H9 (cell line): ENCODE measurements at regions not wholly inside any gene's neighbourhood (a gene's known extent, or its start where the extent isn't known, plus 50 kb on each side); places are given as distances from the start of the nearest gene placed in this dataset.

Experiments
- DNase-seq: peaks from one replicate; pipeline ENCODE4 v3.0.0-alpha.2; 2017
- H2AFZ ChIP-seq: one replicate; pipeline ENCODE4 v1.6.1; 2013; ENCODE audit warnings: mild to moderate bottlenecking, low read length, control low read depth, moderate library complexity
- H2AK5ac ChIP-seq: 2 replicates; pipeline ENCODE4 v1.6.1; 2013; ENCODE audit warnings: low read length, control low read depth, mixed read lengths; ENCODE audit not compliant: insufficient read length
- H2BK120ac ChIP-seq: one replicate; pipeline ENCODE4 v1.6.1; 2013; ENCODE audit warnings: low read depth, mild to moderate bottlenecking, low read length, control low read depth, inconsistent platforms; ENCODE audit not compliant: poor library complexity, severe bottlenecking
- H2BK12ac ChIP-seq: 2 replicates; pipeline ENCODE4 v1.6.1; 2013; ENCODE audit warnings: low read length, control low read depth, mixed read lengths, low read depth; ENCODE audit not compliant: insufficient read length
- H2BK15ac ChIP-seq: 2 replicates; pipeline ENCODE4 v1.6.1; 2013; ENCODE audit warnings: low read depth, low read length, control low read depth
- H2BK20ac ChIP-seq: one replicate; pipeline ENCODE4 v1.6.1; 2013; ENCODE audit warnings: low read depth, mild to moderate bottlenecking, low read length, control low read depth, inconsistent platforms; ENCODE audit not compliant: poor library complexity, severe bottlenecking
- H2BK5ac ChIP-seq: 2 replicates; pipeline ENCODE4 v1.6.1; 2013; ENCODE audit warnings: low read length, control low read depth, mixed read lengths; ENCODE audit not compliant: insufficient read length
- H3K14ac ChIP-seq: 2 replicates; pipeline ENCODE4 v1.6.1; 2013; ENCODE audit warnings: low read length, control low read depth; ENCODE audit not compliant: insufficient read depth
- H3K18ac ChIP-seq: 2 replicates; pipeline ENCODE4 v1.6.1; 2013; ENCODE audit warnings: low read depth, mild to moderate bottlenecking, mixed read lengths, low read length, control low read depth; ENCODE audit not compliant: insufficient read length
- H3K23ac ChIP-seq: 2 replicates; pipeline ENCODE4 v1.6.1; 2013; ENCODE audit warnings: low read length, control low read depth, mixed read lengths, low read depth; ENCODE audit not compliant: insufficient read length
- H3K23me2 ChIP-seq: 2 replicates; pipeline ENCODE4 v1.6.1; 2013; ENCODE audit warnings: low read depth, mild to moderate bottlenecking, mixed read lengths, low read length, control low read depth; ENCODE audit not compliant: insufficient read length, poor library complexity, severe bottlenecking
- H3K27ac ChIP-seq: 2 replicates; pipeline ENCODE4 v1.5.1; 2013; ENCODE audit warnings: low read length, control low read depth, mixed read lengths, low read depth; ENCODE audit not compliant: insufficient read length
- H3K27me3 ChIP-seq: 2 replicates; pipeline ENCODE4 v1.6.1; 2013; ENCODE audit warnings: low read length, control low read depth, inconsistent platforms; ENCODE audit not compliant: insufficient read depth
- H3K4ac ChIP-seq: 2 replicates; pipeline ENCODE4 v1.6.1; 2013; ENCODE audit warnings: low read depth, mild to moderate bottlenecking, control low read depth, inconsistent platforms, low read length, moderate library complexity
- H3K4me1 ChIP-seq: 2 replicates; pipeline ENCODE4 v1.6.1; 2013; ENCODE audit warnings: low read length, control low read depth, inconsistent platforms; ENCODE audit not compliant: insufficient read depth
- H3K4me2 ChIP-seq: 2 replicates; pipeline ENCODE4 v1.6.1; 2013; ENCODE audit warnings: low read length, control low read depth, mixed read lengths; ENCODE audit not compliant: insufficient read length, insufficient read depth
- H3K56ac ChIP-seq: 2 replicates; pipeline ENCODE4 v1.6.1; 2013; ENCODE audit warnings: low read depth, mild to moderate bottlenecking, mixed read lengths, low read length, control low read depth; ENCODE audit not compliant: insufficient read length
- H3K79me1 ChIP-seq: 2 replicates; pipeline ENCODE4 v1.6.1; 2013; ENCODE audit warnings: low read depth, mild to moderate bottlenecking, moderate library complexity, low read length, control low read depth, inconsistent platforms; ENCODE audit not compliant: insufficient read depth, poor library complexity, severe bottlenecking
- H3K79me2 ChIP-seq: 2 replicates; pipeline ENCODE4 v1.6.1; 2013; ENCODE audit warnings: low read length, control low read depth, inconsistent platforms; ENCODE audit not compliant: insufficient read depth
- H3K9ac ChIP-seq: 2 replicates; pipeline ENCODE4 v1.6.1; 2013; ENCODE audit warnings: low read length, control low read depth, mixed read lengths; ENCODE audit not compliant: insufficient read length; ENCODE audit errors: extremely low read depth
- H3K9me3 ChIP-seq: one replicate; pipeline ENCODE4 v1.6.1; 2013; ENCODE audit warnings: low read depth, low read length, inconsistent platforms; ENCODE audit not compliant: control insufficient read depth
- H3T11ph ChIP-seq: one replicate; pipeline ENCODE4 v1.6.1; 2013; ENCODE audit warnings: mild to moderate bottlenecking, low read length, control low read depth, inconsistent platforms
- H4K20me1 ChIP-seq: one replicate; pipeline ENCODE4 v1.6.1; 2013; ENCODE audit not compliant: control insufficient read depth, insufficient read length, insufficient read depth
- H4K5ac ChIP-seq: 2 replicates; pipeline ENCODE4 v1.6.1; 2013; ENCODE audit warnings: low read depth, mild to moderate bottlenecking, mixed read lengths, low read length, control low read depth; ENCODE audit not compliant: insufficient read length
- H4K8ac ChIP-seq: replicated peaks from 2 replicates; pipeline ENCODE4 v1.6.1; 2013; ENCODE audit warnings: low read length, control low read depth, mixed read lengths, low read depth; ENCODE audit not compliant: insufficient read length
- H4K91ac ChIP-seq: 2 replicates; pipeline ENCODE4 v1.6.1; 2013; ENCODE audit warnings: low read depth, mild to moderate bottlenecking, moderate library complexity, mixed read lengths, low read length, control low read depth; ENCODE audit not compliant: insufficient read length
- H3K27ac Mint-ChIP-seq, 3 experiments: 2 replicates in 2 of 3; 3 replicates in 1 of 3; pipeline ENCODE4 v1.8.0; 2020 to 2021; ENCODE audit warnings: mixed read lengths in 3 of 3, mild to moderate bottlenecking in 1 of 3, moderate library complexity in 1 of 3
- H3K27me3 Mint-ChIP-seq: 2 replicates; pipeline ENCODE4 v1.8.0; 2021; ENCODE audit warnings: low read depth, mild to moderate bottlenecking, moderate library complexity, mixed read lengths
- H3K36me3 Mint-ChIP-seq, 3 experiments: 2 replicates in 2 of 3; 3 replicates in 1 of 3; pipeline ENCODE4 v1.8.0; 2020 to 2021; ENCODE audit warnings: low read depth in 3 of 3, mixed read lengths in 3 of 3; ENCODE audit not compliant: insufficient read depth in 1 of 3
- H3K4me1 Mint-ChIP-seq, 2 experiments: 2 replicates each; pipeline ENCODE4 v1.8.0; 2020; ENCODE audit warnings: mixed read lengths in 2 of 2
- H3K4me3 Mint-ChIP-seq, 2 experiments: 2 replicates in 1 of 2; 3 replicates in 1 of 2; pipeline ENCODE4 v1.8.0; 2020 to 2021; ENCODE audit warnings: mild to moderate bottlenecking in 2 of 2, mixed read lengths in 2 of 2, moderate library complexity in 1 of 2
- H3K9me3 Mint-ChIP-seq, 2 experiments: 2 replicates in 1 of 2; 3 replicates in 1 of 2; pipeline ENCODE4 v1.8.0; 2020; ENCODE audit warnings: mild to moderate bottlenecking in 2 of 2, mixed read lengths in 2 of 2, moderate library complexity in 1 of 2
- WGBS: extraction: QIAGEN DNeasy Blood & Tissue Kit; methylation state at CpG from one replicate; pipeline ENCODE4 v1.1.7; 2013; ENCODE audit warnings: missing lambda C conversion rate, low lambda C conversion rate, mixed read lengths; ENCODE audit not compliant: insufficient read length; ENCODE audit errors: extremely low coverage; 5-methylcytosine and 5-hydroxymethylcytosine counted together
- TF ChIP-seq, protein P1 (sequence below): fragments of 200-600 bp; sonication (generic); conservative IDR thresholded peaks from 3 replicates; pipeline ENCODE4 v1.8.0; 2021; ENCODE audit warnings: antibody characterized with exemption, mild to moderate bottlenecking

GRCh38 chr20:7500231-7500663, 440.0 kb downstream of the HAO1 start:
- H2BK120ac ChIP-seq: no peak overlapping the region
- H2BK20ac ChIP-seq: no peak overlapping the region
- H2AFZ ChIP-seq: no peak overlapping the region
- H2AK5ac ChIP-seq: no peak overlapping the region
- no peaks in the 10 kb centered on the region for H3K9me3 ChIP-seq
- H2BK15ac ChIP-seq: no peak overlapping the region
- no peak for DNase-seq
- no peak overlapping the region for H3K27ac ChIP-seq
- no peak overlapping the region for H3K4me2 ChIP-seq
- Mint-ChIP-seq H3K27ac (no peak overlapping the region), H3K4me1 (peaks cover 8 to 9% of the 10 kb centered on the region in 2 experiments), H3K4me3 (no peak overlapping the region), H3K36me3 (no peaks in the 10 kb centered on the region), H3K9me3 (peaks cover under 1% of the 10 kb centered on the region in 2 experiments; a peak in 2 of 5 replicates), H3K27me3 (peaks cover 2% of the 10 kb centered on the region; the same call in 1 of the 2 replicates)
- no peak overlapping the region for H2BK12ac ChIP-seq
- H3K14ac ChIP-seq: no peak overlapping the region
- no peak overlapping the region for H4K8ac ChIP-seq
- WGBS: no CpG with 5 or more reads among the region's 1 CpG
- no peaks in the 10 kb centered on the region for H3K79me1 ChIP-seq
- no peak overlapping the region for H2BK5ac ChIP-seq
- no peak overlapping the region for H3K4ac ChIP-seq
- no peaks in the 10 kb centered on the region for H4K20me1 ChIP-seq
- H3K23me2 ChIP-seq: no peaks in the 10 kb centered on the region
- H3T11ph ChIP-seq: no peak overlapping the region
- TF ChIP-seq, protein P1, sequence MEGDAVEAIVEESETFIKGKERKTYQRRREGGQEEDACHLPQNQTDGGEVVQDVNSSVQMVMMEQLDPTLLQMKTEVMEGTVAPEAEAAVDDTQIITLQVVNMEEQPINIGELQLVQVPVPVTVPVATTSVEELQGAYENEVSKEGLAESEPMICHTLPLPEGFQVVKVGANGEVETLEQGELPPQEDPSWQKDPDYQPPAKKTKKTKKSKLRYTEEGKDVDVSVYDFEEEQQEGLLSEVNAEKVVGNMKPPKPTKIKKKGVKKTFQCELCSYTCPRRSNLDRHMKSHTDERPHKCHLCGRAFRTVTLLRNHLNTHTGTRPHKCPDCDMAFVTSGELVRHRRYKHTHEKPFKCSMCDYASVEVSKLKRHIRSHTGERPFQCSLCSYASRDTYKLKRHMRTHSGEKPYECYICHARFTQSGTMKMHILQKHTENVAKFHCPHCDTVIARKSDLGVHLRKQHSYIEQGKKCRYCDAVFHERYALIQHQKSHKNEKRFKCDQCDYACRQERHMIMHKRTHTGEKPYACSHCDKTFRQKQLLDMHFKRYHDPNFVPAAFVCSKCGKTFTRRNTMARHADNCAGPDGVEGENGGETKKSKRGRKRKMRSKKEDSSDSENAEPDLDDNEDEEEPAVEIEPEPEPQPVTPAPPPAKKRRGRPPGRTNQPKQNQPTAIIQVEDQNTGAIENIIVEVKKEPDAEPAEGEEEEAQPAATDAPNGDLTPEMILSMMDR: no peak
- H3K23ac ChIP-seq: no peak overlapping the region
- H3K9ac ChIP-seq: no peak overlapping the region
- H3K18ac ChIP-seq: no peak overlapping the region
- no peak overlapping the region for H4K91ac ChIP-seq
- no peak overlapping the region for H4K5ac ChIP-seq
- peaks cover 2% of the 10 kb centered on the region; the same call in 1 of the 2 replicates for H3K4me1 ChIP-seq
- no peaks in the 10 kb centered on the region for H3K27me3 ChIP-seq
- no peak overlapping the region for H3K56ac ChIP-seq
- no peaks in the 10 kb centered on the region for H3K79me2 ChIP-seq
